PC-9 (cell line): ENCODE measurements at regions not wholly inside any gene's neighbourhood (a gene's known extent, or its start where the extent isn't known, plus 50 kb on each side); places are given as distances from the start of the nearest gene placed in this dataset.

ENCODE experiments used
- BruUV-seq: library from RNA; stranded (reverse); fragments of 400-500 nt; replicated peaks from 2 replicates; lab custom pipeline; 2021; lab: Mats Ljungman, UMichigan
- CTCF ChIA-PET: fragments of 300-600 bp; sonication (Branson Sonifier 250); formaldehyde crosslinking; loops from one replicate; lab custom pipeline; 2022; ENCODE audit warnings: antibody characterized with exemption; lab: Charles Lee
- POLR2A ChIA-PET: fragments of 300-600 bp; sonication (Branson Sonifier 250); formaldehyde crosslinking; loops from one replicate; lab custom pipeline; 2022; ENCODE audit warnings: antibody characterized with exemption; ENCODE audit not compliant: unreplicated experiment; lab: Charles Lee
- DNase-seq, 2 experiments: peaks; one replicate each; pipeline versions ENCODE4 v3.0.0 to v3.0.0-alpha.2; 2015 to 2022; ENCODE audit warnings: mixed read lengths in 1 of 2
- H2AFZ ChIP-seq: fragments of 200-600 bp; sonication (generic); 2 replicates; pipeline ENCODE4 v1.8.1; 2017; ENCODE audit warnings: antibody characterized with exemption
- H3F3A ChIP-seq: fragments of 200-600 bp; sonication (generic); 2 replicates; pipeline ENCODE4 v1.8.1; 2017; ENCODE audit warnings: antibody characterized with exemption, mild to moderate bottlenecking, low read depth; ENCODE audit not compliant: insufficient read depth
- H3K27ac ChIP-seq: fragments of 200-600 bp; sonication (generic); 2 replicates; pipeline ENCODE4 v1.6.1; 2016; ENCODE audit warnings: mixed run types
- H3K27me3 ChIP-seq: fragments of 200-600 bp; sonication (generic); 2 replicates; pipeline ENCODE4 v1.6.1; 2016; ENCODE audit warnings: low read depth, mixed run types; ENCODE audit not compliant: insufficient read depth
- H3K36me3 ChIP-seq: fragments of 200-600 bp; sonication (generic); 2 replicates; pipeline ENCODE4 v1.6.1; 2016; ENCODE audit warnings: low read depth, mixed run types
- H3K4me1 ChIP-seq: fragments of 200-600 bp; sonication (generic); replicated peaks from 2 replicates; pipeline ENCODE4 v1.6.1; 2016; ENCODE audit warnings: mixed run types; ENCODE audit not compliant: insufficient read depth
- H3K4me2 ChIP-seq: fragments of 200-600 bp; sonication (generic); 2 replicates; pipeline ENCODE4 v1.6.1; 2017; ENCODE audit warnings: mixed run types
- H3K4me3 ChIP-seq: fragments of 200-600 bp; sonication (generic); 2 replicates; pipeline ENCODE4 v1.6.1; 2016; ENCODE audit warnings: mixed run types
- H3K79me2 ChIP-seq: fragments of 200-600 bp; sonication (generic); 2 replicates; pipeline ENCODE4 v1.6.1; 2017; ENCODE audit warnings: low read depth, mixed run types
- H3K9me2 ChIP-seq: fragments of 200-600 bp; sonication (generic); 2 replicates; pipeline ENCODE4 v1.8.1; 2017; ENCODE audit warnings: mild to moderate bottlenecking; ENCODE audit not compliant: insufficient read depth
- H3K9me3 ChIP-seq: fragments of 200-600 bp; sonication (generic); 2 replicates; pipeline ENCODE4 v1.8.1; 2016; ENCODE audit warnings: low read depth; ENCODE audit not compliant: insufficient read depth
- H4K20me1 ChIP-seq: fragments of 200-600 bp; sonication (generic); 2 replicates; pipeline ENCODE4 v1.8.1; 2017; ENCODE audit not compliant: insufficient read depth
- CTCF ChIP-seq: fragments of 200-600 bp; sonication (generic); conservative IDR thresholded peaks from 2 replicates; pipeline ENCODE4 v1.6.1; 2017; ENCODE audit warnings: mixed run types, antibody characterized with exemption, mild to moderate bottlenecking, moderate library complexity
- EZH2 ChIP-seq: fragments of 200-600 bp; sonication (generic); IDR thresholded peaks from 2 replicates; pipeline ENCODE4 v1.8.0; 2017; ENCODE audit warnings: antibody characterized with exemption, low read depth
- intact Hi-C: fragments of 100-400 bp; cut with micrococcal nuclease; formaldehyde crosslinking; loops from one replicate; pipeline ENCODE4 v1.10.0; 2022; ENCODE audit not compliant: unreplicated experiment

- no peak overlapping the region for H3K4me2 ChIP-seq
- H3K4me3 ChIP-seq: no peak overlapping the region
- intact Hi-C loops: no loop called here
- H2AFZ ChIP-seq: no peak overlapping the region
- H3K27me3 ChIP-seq: no peaks in the 10 kb centered on the region
- no peaks in the 10 kb centered on the region for H3K36me3 ChIP-seq
- ChIA-PET CTCF (no interaction called here), POLR2A (no interaction called here)
- TF ChIP-seq CTCF: no peak
- TF ChIP-seq EZH2: no peak
- H3K9me3 ChIP-seq: no peaks in the 10 kb centered on the region
- no peaks in the 10 kb centered on the region for H3K79me2 ChIP-seq
- no TSS peak for BruUV-seq
- H3K4me1 ChIP-seq: no peaks in the 10 kb centered on the region
- H3K9me2 ChIP-seq: no peaks in the 10 kb centered on the region
- no peak for DNase-seq
- no peaks in the 10 kb centered on the region for H4K20me1 ChIP-seq
- no peak overlapping the region for H3K27ac ChIP-seq
- no peaks in the 10 kb centered on the region for H3F3A ChIP-seq
Measured at GRCh38 chrX:125713633-125714032, 394.0 kb downstream of the TEX13C start.

GRCh38 chrX:125727117-125727516 lies 407.4 kb downstream of the TEX13C start:
- no TSS peak for BruUV-seq
- Histone ChIP-seq H3K4me3 (no peak overlapping the region), H2AFZ (no peak overlapping the region), H3K79me2 (no peaks in the 10 kb centered on the region), H3F3A (no peaks in the 10 kb centered on the region), H3K27ac (no peak overlapping the region), H3K9me3 (no peaks in the 10 kb centered on the region), H3K27me3 (no peaks in the 10 kb centered on the region), H4K20me1 (no peaks in the 10 kb centered on the region), H3K9me2 (no peaks in the 10 kb centered on the region), H3K4me1 (no peaks in the 10 kb centered on the region), H3K4me2 (no peak overlapping the region), H3K36me3 (no peaks in the 10 kb centered on the region)
- CTCF ChIA-PET: no interaction called here
- TF ChIP-seq CTCF (no peak), EZH2 (no peak)
- POLR2A ChIA-PET: no interaction called here
- no peak for DNase-seq
- intact Hi-C loops: no loop called here

GRCh38 chrX:125736008-125736729 lies 416.5 kb downstream of the TEX13C start:
- Histone ChIP-seq H3F3A (no peaks in the 10 kb centered on the region), H2AFZ (no peak overlapping the region; the same call in 1 of the 2 replicates), H3K4me2 (no peak overlapping the region), H3K27me3 (no peaks in the 10 kb centered on the region), H3K4me1 (no peaks in the 10 kb centered on the region), H3K36me3 (no peaks in the 10 kb centered on the region), H3K9me2 (no peaks in the 10 kb centered on the region), H3K27ac (no peak overlapping the region), H3K79me2 (no peaks in the 10 kb centered on the region), H3K4me3 (no peak overlapping the region), H3K9me3 (no peaks in the 10 kb centered on the region), H4K20me1 (no peaks in the 10 kb centered on the region)
- TF ChIP-seq CTCF (no peak), EZH2 (no peak)
- intact Hi-C loops: no loop called here
- DNase-seq: no peak
- CTCF ChIA-PET: no interaction called here
- POLR2A ChIA-PET: no interaction called here
- no TSS peak for BruUV-seq
